Smooth muscle cell (in vitro differentiated cells): ENCODE measurements at regions not wholly inside any gene's neighbourhood (a gene's known extent, or its start where the extent isn't known, plus 50 kb on each side); places are given as distances from the start of the nearest gene placed in this dataset.

ENCODE experiments used
- DNase-seq: peaks from one replicate; lab custom pipeline; 2025; ENCODE audit not compliant: unreplicated experiment; lab: John Stamatoyannopoulos, UW
- H2AFZ ChIP-seq: fragments of 200-600 bp; sonication (generic); 2 replicates; pipeline ENCODE4 v1.6.0; 2016; ENCODE audit warnings: antibody characterized with exemption, low read depth, mild to moderate bottlenecking
- H3F3A ChIP-seq: fragments of 200-600 bp; sonication (generic); 2 replicates; pipeline ENCODE4 v1.6.0; 2017; ENCODE audit warnings: antibody characterized with exemption, low read depth
- H3K27ac ChIP-seq: fragments of 200-600 bp; sonication (generic); 2 replicates; pipeline ENCODE4 v1.5.1; 2016; ENCODE audit warnings: low read depth, mild to moderate bottlenecking
- H3K27me3 ChIP-seq: fragments of 200-600 bp; sonication (generic); 2 replicates; pipeline ENCODE4 v1.6.1; 2016; ENCODE audit warnings: low read depth, mild to moderate bottlenecking
- H3K36me3 ChIP-seq: fragments of 200-600 bp; sonication (generic); 2 replicates; pipeline ENCODE4 v1.5.1; 2016; ENCODE audit warnings: low read depth
- H3K4me1 ChIP-seq: fragments of 200-600 bp; sonication (generic); 2 replicates; pipeline ENCODE4 v1.5.1; 2016; ENCODE audit warnings: low read depth
- H3K4me2 ChIP-seq: fragments of 200-600 bp; sonication (generic); 2 replicates; pipeline ENCODE4 v1.6.0; 2016; ENCODE audit warnings: mild to moderate bottlenecking
- H3K4me3 ChIP-seq: fragments of 200-600 bp; sonication (generic); 2 replicates; pipeline ENCODE4 v1.5.1; 2016; ENCODE audit warnings: mild to moderate bottlenecking
- H3K79me2 ChIP-seq: fragments of 200-600 bp; sonication (generic); 2 replicates; pipeline ENCODE4 v1.6.0; 2016; ENCODE audit warnings: low read depth, mild to moderate bottlenecking
- H3K9ac ChIP-seq: fragments of 200-600 bp; sonication (generic); 2 replicates; pipeline ENCODE4 v1.6.0; 2016; ENCODE audit warnings: low read depth
- H3K9me3 ChIP-seq: fragments of 200-600 bp; sonication (generic); replicated peaks from 2 replicates; pipeline ENCODE4 v1.5.1; 2016; ENCODE audit warnings: low read depth
- H4K20me1 ChIP-seq: fragments of 200-600 bp; sonication (generic); 2 replicates; pipeline ENCODE4 v1.6.0; 2016; ENCODE audit warnings: low read depth
- WGBS: methylation state at CpG from one replicate; pipeline ENCODE4 v1.1.7; 2016; ENCODE audit warnings: low lambda C conversion rate; 5-methylcytosine and 5-hydroxymethylcytosine counted together
- TF ChIP-seq, protein P1 (sequence below): fragments of 200-600 bp; sonication (generic); IDR thresholded peaks from 2 replicates; pipeline ENCODE4 v1.5.1; 2017; ENCODE audit warnings: borderline replicate concordance, mild to moderate bottlenecking, antibody characterized with exemption; ENCODE audit not compliant: insufficient read depth, poor library complexity, severe bottlenecking

DNA sequence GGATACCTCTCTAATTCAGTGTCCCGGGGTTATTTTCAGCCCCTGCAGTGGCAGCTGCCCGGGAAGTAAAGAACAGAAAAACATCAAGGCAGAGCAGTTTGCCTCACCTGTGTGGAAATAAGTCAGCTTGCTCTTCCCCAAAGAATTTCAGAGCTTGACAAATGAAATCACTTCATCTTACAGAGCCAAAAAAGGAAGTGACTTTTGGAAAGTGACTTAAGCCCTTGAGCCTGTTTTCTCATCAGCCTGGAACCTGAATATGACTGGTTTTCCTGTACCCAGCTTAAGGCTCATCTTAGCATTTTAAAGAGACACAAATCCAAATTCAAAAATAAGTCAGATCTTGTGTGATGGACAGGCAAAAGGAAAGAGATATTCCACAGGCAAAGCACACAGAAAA, 211.6 kb downstream of the RCHY1 start:
- Histone ChIP-seq H3K27ac (no peak overlapping the region), H3K9ac (no peak overlapping the region), H3K4me1 (peaks cover 10% of the 10 kb centered on the region), H3K27me3 (no peaks in the 10 kb centered on the region), H3K36me3 (no peaks in the 10 kb centered on the region), H3K4me3 (no peak overlapping the region), H4K20me1 (no peaks in the 10 kb centered on the region), H2AFZ (peak overlapping the region; percentile 28), H3K4me2 (no peak overlapping the region), H3K9me3 (no peaks in the 10 kb centered on the region), H3K79me2 (no peaks in the 10 kb centered on the region), H3F3A (no peaks in the 10 kb centered on the region)
- 82% methylated on average over 2 of the region's 2 CpGs for WGBS
- no peak for DNase-seq
- TF ChIP-seq, protein P1, sequence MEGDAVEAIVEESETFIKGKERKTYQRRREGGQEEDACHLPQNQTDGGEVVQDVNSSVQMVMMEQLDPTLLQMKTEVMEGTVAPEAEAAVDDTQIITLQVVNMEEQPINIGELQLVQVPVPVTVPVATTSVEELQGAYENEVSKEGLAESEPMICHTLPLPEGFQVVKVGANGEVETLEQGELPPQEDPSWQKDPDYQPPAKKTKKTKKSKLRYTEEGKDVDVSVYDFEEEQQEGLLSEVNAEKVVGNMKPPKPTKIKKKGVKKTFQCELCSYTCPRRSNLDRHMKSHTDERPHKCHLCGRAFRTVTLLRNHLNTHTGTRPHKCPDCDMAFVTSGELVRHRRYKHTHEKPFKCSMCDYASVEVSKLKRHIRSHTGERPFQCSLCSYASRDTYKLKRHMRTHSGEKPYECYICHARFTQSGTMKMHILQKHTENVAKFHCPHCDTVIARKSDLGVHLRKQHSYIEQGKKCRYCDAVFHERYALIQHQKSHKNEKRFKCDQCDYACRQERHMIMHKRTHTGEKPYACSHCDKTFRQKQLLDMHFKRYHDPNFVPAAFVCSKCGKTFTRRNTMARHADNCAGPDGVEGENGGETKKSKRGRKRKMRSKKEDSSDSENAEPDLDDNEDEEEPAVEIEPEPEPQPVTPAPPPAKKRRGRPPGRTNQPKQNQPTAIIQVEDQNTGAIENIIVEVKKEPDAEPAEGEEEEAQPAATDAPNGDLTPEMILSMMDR: no peak

DNA sequence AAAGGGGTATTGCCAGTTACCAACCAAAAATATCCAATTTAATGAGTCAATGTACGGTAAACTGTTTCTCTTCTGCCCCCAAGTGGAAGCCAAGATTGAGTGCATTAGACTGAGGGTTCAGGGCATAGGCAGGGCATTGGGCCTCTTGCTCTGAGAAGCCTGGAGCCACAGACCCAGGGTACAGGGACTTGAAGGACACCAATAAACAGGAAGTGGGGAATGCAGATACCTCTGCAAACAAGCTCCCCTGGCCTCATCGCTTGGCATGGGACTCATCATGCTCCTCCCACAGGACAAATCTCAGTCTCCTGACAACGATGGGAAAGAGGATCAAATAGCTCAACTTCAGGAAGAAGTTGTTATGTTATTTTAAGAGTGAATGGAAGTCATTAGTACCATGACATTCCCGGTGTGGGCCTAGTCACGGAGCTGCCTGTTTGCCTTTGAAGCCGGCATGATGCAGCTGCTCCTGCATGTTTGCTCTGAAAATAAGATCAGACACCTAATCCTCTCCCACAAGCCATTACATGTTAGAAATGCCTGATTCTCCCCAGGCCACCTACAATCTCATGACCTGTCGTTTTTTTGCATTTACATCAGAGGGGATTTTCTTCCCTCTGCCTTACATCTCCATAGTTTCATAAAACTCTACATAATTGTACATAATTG, 224.2 kb downstream of the RCHY1 start:
- Histone ChIP-seq H3K9ac (no peak overlapping the region), H3K9me3 (no peaks in the 10 kb centered on the region), H3K4me2 (peak overlapping the region; percentile 2), H3K4me1 (no peaks in the 10 kb centered on the region), H3K79me2 (no peaks in the 10 kb centered on the region), H3K27ac (peak overlapping the region; percentile 45), H4K20me1 (no peaks in the 10 kb centered on the region), H3K36me3 (no peaks in the 10 kb centered on the region), H3K27me3 (no peaks in the 10 kb centered on the region), H3F3A (peaks cover 3% of the 10 kb centered on the region), H2AFZ (peak overlapping the region; percentile 20), H3K4me3 (no peak overlapping the region)
- peak; percentile 0 for DNase-seq
- 18% methylated on average over 7 of the region's 7 CpGs for WGBS
- TF ChIP-seq, protein P1: peak; percentile 49

DNA sequence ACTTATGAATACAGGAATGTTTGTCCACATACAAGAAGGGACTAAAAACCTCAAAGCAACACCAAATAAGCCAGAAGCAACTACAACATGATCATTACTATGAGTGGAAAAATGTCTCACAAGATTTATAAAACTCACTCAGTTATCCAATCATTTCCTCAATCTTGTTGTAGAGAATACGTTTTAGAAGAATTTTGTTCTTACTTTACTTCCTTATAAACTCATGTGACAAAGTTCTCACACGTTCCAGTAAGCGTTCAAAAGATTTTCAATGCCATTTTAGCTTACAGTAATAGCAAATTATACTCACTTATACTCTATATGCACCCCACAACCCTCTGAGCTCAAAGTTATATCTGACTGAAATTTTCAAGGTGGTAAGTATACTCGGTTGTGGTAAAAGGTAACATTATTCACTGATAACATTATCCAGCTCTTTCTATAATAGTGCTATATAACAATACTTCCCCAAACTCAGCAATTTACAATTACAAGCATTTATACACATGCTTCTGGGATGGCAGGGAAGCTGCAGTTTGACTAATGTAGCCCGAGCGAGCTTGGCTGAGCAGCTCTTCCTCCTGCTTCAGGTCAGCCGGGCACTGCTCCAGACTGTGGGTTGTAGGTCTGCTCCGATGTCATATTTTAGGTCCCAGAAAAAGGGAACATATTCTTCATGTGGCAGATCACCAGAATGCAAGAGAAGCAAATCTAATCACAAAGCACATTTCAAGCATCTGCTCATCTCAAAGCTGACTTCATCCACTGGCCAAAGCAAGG, 226.3 kb downstream of the RCHY1 start:
- H4K20me1 ChIP-seq: no peaks in the 10 kb centered on the region
- H3K27me3 ChIP-seq: no peaks in the 10 kb centered on the region
- no peak for DNase-seq
- H3K27ac ChIP-seq: no peak overlapping the region
- H3K4me1 ChIP-seq: no peaks in the 10 kb centered on the region
- no peaks in the 10 kb centered on the region for H3K79me2 ChIP-seq
- H2AFZ ChIP-seq: no peak overlapping the region
- no peaks in the 10 kb centered on the region for H3K36me3 ChIP-seq
- no peak overlapping the region for H3K4me3 ChIP-seq
- 93% methylated on average over 8 of the region's 8 CpGs for WGBS
- no peaks in the 10 kb centered on the region for H3K9me3 ChIP-seq
- no peak overlapping the region for H3K4me2 ChIP-seq
- H3F3A ChIP-seq: peaks cover 3% of the 10 kb centered on the region
- no peak overlapping the region for H3K9ac ChIP-seq
- TF ChIP-seq, protein P1: no peak
